ENCODE measurements at regions not wholly inside any gene's neighbourhood (a gene's known extent, or its start where the extent isn't known, plus 50 kb on each side); places are given as distances from the start of the nearest gene placed in this dataset.
"Not testable (repeated sequence)": the region's sequence is repeated elsewhere in the genome, so short reads cannot be mapped to it uniquely, and the experiment has no call there.

DNA sequence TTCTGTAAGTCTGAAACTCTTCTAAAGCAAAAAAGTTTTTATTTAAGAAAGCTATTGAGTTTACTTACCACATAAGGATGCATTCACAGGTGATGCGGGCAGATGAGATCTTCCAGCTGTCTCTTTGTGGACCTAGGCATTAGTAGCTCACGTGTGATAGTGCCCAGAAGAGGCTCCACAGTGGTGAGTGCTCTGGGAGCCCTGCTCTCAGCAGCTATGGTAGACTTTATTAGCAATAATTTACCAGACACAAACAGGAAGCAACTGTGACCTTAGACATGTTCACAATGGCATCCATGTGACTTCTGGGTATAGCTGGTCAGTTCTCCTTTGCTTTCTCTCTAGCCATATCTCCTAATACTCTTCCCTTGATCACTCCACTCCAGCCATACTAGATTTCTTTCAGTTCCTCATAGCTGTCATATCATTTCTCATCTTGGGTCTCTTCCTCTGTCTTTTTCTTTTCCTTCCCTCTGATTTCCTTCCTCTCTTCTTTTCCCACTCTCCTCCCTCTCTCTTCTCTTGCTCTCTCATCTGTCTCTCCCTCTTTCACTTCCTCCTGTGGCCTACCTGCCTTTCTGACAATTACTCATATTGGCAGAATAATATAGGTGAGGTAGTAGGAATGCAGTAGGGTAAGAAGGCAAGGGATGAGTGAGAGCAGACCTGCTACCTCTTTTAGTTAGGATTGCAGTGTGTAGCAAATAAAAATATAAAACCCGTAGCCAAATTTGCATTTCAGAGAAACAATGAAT is 75.2 kb upstream of the SCAF11 start:
- Mint-ChIP-seq H3K4me3 (no peak overlapping the region), H3K27ac (no peak overlapping the region), H3K27me3 (no peaks in the 10 kb centered on the region), H3K4me1 (ENCODE audit: low read depth) (no peaks in the 10 kb centered on the region), H3K9me3 (no peaks in the 10 kb centered on the region), H3K36me3 (ENCODE audit: low read depth) (no peaks in the 10 kb centered on the region)
- intact Hi-C loops (cut with DNase I, micrococcal nuclease) = no loop called here
- ChIA-PET POLR2A (no interaction called here), CTCF (interaction anchor here (0.9 kb wide), 1 partner anchor 75 kb away, joined by 3 read pairs; no protein-coding TSS in a partner anchor)
- H3K27me3 ChIP-seq (ENCODE audit: control insufficient read depth in 1 of 2, insufficient read depth in 2 of 2, low read length in 2 of 2) = no peaks in the 10 kb centered on the region
- H3K4me3 ChIP-seq (ENCODE audit: low read length) = no peak overlapping the region
- no peak for ATAC-seq (ENCODE audit: poor library complexity)
- no peaks in the 10 kb centered on the region for H3K36me3 ChIP-seq (ENCODE audit: insufficient read depth, low read length)
- no peak for TF ChIP-seq CTCF (IDR thresholded peaks at IDR 0.05)
- no peaks in the 10 kb centered on the region for H3K9me3 ChIP-seq (ENCODE audit: control insufficient read depth in 1 of 2, insufficient read depth in 1 of 2, low read length in 2 of 2)
- H3K27ac ChIP-seq (ENCODE audit: low read depth in 1 of 2, low read length in 2 of 2) = no peak overlapping the region
- DNase-seq = no peak
- no peaks in the 10 kb centered on the region for H3K4me1 ChIP-seq (ENCODE audit: insufficient read depth, low read length)

- no peak overlapping the region for H3K27ac ChIP-seq (ENCODE audit: low read depth in 1 of 2, low read length in 2 of 2)
- H3K9me3 ChIP-seq (ENCODE audit: control insufficient read depth in 1 of 2, insufficient read depth in 1 of 2, low read length in 2 of 2) = peaks cover 0 to 4% of the 10 kb centered on the region in 2 experiments
- no peak overlapping the region for H3K4me3 Mint-ChIP-seq
- TF ChIP-seq CTCF (IDR thresholded peaks at IDR 0.05) = no peak
- no peak overlapping the region for H3K27ac Mint-ChIP-seq
- H3K36me3 ChIP-seq (ENCODE audit: insufficient read depth, low read length) = no peaks in the 10 kb centered on the region
- no peak overlapping the region for H3K4me3 ChIP-seq (ENCODE audit: low read length)
- intact Hi-C loops (cut with DNase I, micrococcal nuclease) = no loop called here
- peaks cover 5% of the 10 kb centered on the region for H3K27me3 Mint-ChIP-seq
- H3K9me3 Mint-ChIP-seq = peaks cover 1% of the 10 kb centered on the region
- H3K4me1 Mint-ChIP-seq (ENCODE audit: low read depth) = no peaks in the 10 kb centered on the region
- POLR2A ChIA-PET = no interaction called here
- ATAC-seq (ENCODE audit: poor library complexity) (no peak), DNase-seq (no peak)
- H3K4me1 ChIP-seq (ENCODE audit: insufficient read depth, low read length) = no peaks in the 10 kb centered on the region
- H3K27me3 ChIP-seq (ENCODE audit: control insufficient read depth in 1 of 2, insufficient read depth in 2 of 2, low read length in 2 of 2) = no peaks in the 10 kb centered on the region
- H3K36me3 Mint-ChIP-seq (ENCODE audit: low read depth) = no peaks in the 10 kb centered on the region
- CTCF ChIA-PET = no interaction called here
Measured at GRCh38 chr12:46064548-46064947, 74.2 kb upstream of the SCAF11 start.

DNA sequence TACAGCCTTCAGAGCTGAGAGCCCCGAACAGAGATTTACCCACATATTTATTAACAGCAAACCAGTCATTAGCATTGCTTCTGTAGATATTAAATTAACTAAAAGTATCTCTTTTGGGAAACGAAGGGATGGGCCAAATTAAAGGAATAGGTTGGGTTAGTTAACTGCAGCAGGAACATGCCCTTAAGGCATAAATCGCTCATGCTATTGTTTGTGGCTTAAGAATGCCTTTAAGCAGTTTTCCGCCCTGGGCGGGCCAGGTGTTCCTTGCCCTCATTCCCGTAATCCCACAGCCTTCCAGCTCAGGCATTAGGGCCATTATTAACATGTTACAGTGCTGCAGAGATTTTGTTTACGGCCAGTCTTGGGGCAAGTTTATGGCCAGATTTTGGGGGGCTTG is 68.3 kb upstream of the SCAF11 start:
- ATAC-seq (ENCODE audit: poor library complexity); DNase-seq; H3K27ac Mint-ChIP-seq; CTCF ChIA-PET; intact Hi-C loops (cut with DNase I, micrococcal nuclease); H3K4me3 ChIP-seq (ENCODE audit: low read length); H3K27me3 Mint-ChIP-seq; H3K36me3 Mint-ChIP-seq (ENCODE audit: low read depth); H3K4me3 Mint-ChIP-seq; H3K4me1 ChIP-seq (ENCODE audit: insufficient read depth, low read length); H3K9me3 ChIP-seq (ENCODE audit: control insufficient read depth in 1 of 2, insufficient read depth in 1 of 2, low read length in 2 of 2); H3K4me1 Mint-ChIP-seq (ENCODE audit: low read depth); H3K27ac ChIP-seq (ENCODE audit: low read depth in 1 of 2, low read length in 2 of 2); H3K27me3 ChIP-seq (ENCODE audit: control insufficient read depth in 1 of 2, insufficient read depth in 2 of 2, low read length in 2 of 2); H3K36me3 ChIP-seq (ENCODE audit: insufficient read depth, low read length): not testable (repeated sequence)
- peaks cover 16% of the 10 kb centered on the region for H3K9me3 Mint-ChIP-seq
- POLR2A ChIA-PET = interaction anchor here (0.7 kb wide), 1 partner anchor 190 kb away, joined by 3 read pairs; no protein-coding TSS in a partner anchor

GRCh38 chr12:46050805-46051204 is 60.4 kb upstream of the SCAF11 start:
- intact Hi-C loops (cut with DNase I, micrococcal nuclease) = no loop called here
- no peaks in the 10 kb centered on the region for H3K4me1 Mint-ChIP-seq (ENCODE audit: low read depth)
- H3K27ac Mint-ChIP-seq = no peak overlapping the region
- peaks cover 4 to 7% of the 10 kb centered on the region in 2 experiments for H3K27me3 ChIP-seq (ENCODE audit: control insufficient read depth in 1 of 2, insufficient read depth in 2 of 2, low read length in 2 of 2)
- H3K9me3 ChIP-seq (ENCODE audit: control insufficient read depth in 1 of 2, insufficient read depth in 1 of 2, low read length in 2 of 2) = peaks cover 17 to 41% of the 10 kb centered on the region in 2 experiments
- no peak overlapping the region for H3K4me3 Mint-ChIP-seq
- ATAC-seq (ENCODE audit: poor library complexity) = no peak
- no peak for TF ChIP-seq CTCF (IDR thresholded peaks at IDR 0.05)
- H3K9me3 Mint-ChIP-seq = peaks cover 18% of the 10 kb centered on the region
- no peak for DNase-seq
- no peaks in the 10 kb centered on the region for H3K4me1 ChIP-seq (ENCODE audit: insufficient read depth, low read length)
- H3K36me3 Mint-ChIP-seq (ENCODE audit: low read depth) = peaks cover 4% of the 10 kb centered on the region
- peaks cover 25% of the 10 kb centered on the region for H3K27me3 Mint-ChIP-seq
- H3K36me3 ChIP-seq (ENCODE audit: insufficient read depth, low read length) = no peaks in the 10 kb centered on the region
- POLR2A ChIA-PET = no interaction called here
- no peak overlapping the region for H3K4me3 ChIP-seq (ENCODE audit: low read length)
- H3K27ac ChIP-seq (ENCODE audit: low read depth in 1 of 2, low read length in 2 of 2) = no peak overlapping the region
- CTCF ChIA-PET = no interaction called here
